ENCODE measurements at regions not wholly inside any gene's neighbourhood (a gene's known extent, or its start where the extent isn't known, plus 50 kb on each side); places are given as distances from the start of the nearest gene placed in this dataset.

DNA sequence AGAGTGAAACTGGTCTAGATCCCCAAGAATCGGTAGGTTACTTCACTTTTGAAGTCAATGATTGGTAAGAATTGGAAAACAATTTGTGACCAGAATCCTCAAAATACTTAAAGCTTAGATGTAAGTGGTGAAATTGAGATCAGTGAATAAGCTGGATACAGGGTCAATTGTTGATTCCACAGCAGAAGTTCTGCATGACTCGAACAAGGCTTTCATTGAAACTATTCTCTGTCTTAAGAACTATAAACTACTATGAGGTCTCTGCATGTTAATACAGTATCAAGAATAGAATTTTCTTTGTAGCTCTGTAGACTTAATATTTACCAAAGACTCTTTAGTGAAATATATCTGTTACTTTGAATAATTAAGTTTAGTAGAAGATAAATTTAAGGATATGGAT is 324.2 kb upstream of the FIGN start:
- no peak for DNase-seq (ENCODE audit: low read depth)
- no peak overlapping the region for H3K4me3 ChIP-seq (replicated peaks; ENCODE audit: low read depth, low read length)
- TF ChIP-seq, protein P1, sequence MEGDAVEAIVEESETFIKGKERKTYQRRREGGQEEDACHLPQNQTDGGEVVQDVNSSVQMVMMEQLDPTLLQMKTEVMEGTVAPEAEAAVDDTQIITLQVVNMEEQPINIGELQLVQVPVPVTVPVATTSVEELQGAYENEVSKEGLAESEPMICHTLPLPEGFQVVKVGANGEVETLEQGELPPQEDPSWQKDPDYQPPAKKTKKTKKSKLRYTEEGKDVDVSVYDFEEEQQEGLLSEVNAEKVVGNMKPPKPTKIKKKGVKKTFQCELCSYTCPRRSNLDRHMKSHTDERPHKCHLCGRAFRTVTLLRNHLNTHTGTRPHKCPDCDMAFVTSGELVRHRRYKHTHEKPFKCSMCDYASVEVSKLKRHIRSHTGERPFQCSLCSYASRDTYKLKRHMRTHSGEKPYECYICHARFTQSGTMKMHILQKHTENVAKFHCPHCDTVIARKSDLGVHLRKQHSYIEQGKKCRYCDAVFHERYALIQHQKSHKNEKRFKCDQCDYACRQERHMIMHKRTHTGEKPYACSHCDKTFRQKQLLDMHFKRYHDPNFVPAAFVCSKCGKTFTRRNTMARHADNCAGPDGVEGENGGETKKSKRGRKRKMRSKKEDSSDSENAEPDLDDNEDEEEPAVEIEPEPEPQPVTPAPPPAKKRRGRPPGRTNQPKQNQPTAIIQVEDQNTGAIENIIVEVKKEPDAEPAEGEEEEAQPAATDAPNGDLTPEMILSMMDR (IDR thresholded peaks at IDR 0.05; ENCODE audit: low read length, missing control alignments) = no peak

DNA sequence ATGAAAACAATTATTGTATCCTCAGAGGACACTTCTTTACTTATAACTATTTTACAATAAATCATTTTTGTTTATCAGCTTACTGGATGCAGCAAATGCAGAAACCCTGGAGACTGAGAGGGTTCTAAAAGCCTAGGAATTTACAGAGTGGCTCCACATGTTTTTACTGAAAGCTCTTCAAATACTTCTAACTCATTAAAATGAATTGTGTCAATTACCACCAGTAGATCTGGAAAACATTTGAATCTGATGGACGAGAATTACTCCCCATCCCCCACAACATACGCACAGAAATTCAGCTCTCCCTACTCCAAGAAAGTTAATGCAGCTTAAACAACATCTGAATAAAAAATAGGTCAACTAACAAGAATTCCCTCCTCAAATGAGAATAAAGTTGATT is 319.8 kb upstream of the FIGN start:
- H3K4me3 ChIP-seq (replicated peaks; ENCODE audit: low read depth, low read length) = no peak overlapping the region
- TF ChIP-seq, protein P1 (IDR thresholded peaks at IDR 0.05; ENCODE audit: low read length, missing control alignments) = no peak
- DNase-seq (ENCODE audit: low read depth) = no peak

DNA sequence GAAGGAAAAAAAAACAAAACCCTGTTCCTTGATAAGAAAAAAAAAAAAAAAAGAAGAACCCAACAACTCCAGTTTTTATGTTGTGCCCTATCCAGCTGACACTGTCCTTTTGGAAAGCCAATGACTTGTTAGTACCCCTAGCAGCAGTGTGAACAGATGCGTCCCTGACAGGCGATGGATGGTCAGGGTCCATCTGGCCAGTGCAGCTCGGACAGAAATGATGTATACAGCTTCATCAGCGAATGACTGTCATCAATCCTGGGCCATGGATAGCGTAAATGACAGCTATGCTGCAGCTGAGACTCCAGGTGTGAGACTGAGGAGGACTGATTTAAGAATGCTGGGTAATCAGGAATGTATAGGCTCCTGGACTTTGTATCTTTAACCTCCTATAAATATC is 318.8 kb upstream of the FIGN start:
- DNase-seq (ENCODE audit: low read depth) = no peak
- H3K4me3 ChIP-seq (replicated peaks; ENCODE audit: low read depth, low read length) = no peak overlapping the region
- TF ChIP-seq, protein P1 (IDR thresholded peaks at IDR 0.05; ENCODE audit: low read length, missing control alignments) = no peak

DNA sequence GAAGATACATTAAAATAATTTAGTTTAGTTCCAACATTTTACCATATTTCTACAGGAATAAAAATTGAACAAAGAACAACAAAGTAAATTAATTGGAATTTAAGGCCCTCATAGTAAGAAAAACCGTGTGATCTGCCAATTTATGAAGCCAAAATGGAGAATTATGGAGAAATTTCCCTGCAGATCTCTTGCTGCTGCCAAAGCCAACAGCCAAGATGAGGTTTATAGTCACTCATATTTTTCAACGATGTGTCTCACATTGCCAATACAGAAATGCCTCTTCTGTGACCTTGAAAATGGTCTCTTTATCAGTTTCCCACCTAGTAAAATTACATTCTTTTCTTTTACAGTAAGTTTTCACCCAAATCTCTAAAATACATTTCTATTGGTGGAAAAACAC is 317.2 kb upstream of the FIGN start:
- no peak for DNase-seq (ENCODE audit: low read depth)
- H3K4me3 ChIP-seq (replicated peaks; ENCODE audit: low read depth, low read length) = no peak overlapping the region
- TF ChIP-seq, protein P1 (IDR thresholded peaks at IDR 0.05; ENCODE audit: low read length, missing control alignments) = no peak

DNA sequence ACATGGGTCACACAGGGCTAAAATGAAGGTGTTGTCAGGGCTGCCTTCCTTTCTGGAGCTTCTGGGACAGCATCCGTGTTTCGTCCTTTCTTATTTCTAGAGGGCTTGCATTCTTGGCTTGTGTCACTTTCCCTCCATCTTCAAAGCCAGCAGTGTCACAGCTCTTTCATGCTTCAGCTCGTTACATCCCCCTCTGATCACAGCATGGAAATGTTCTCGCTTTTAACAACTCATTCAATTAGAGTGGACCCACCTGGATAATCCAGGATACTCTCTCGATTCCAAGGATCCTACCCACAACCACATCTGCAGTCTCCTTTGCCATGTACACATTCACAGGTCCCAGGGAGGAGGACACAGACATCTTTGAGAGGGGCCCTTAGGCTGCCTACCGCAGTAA is 316.2 kb upstream of the FIGN start:
- DNase-seq (ENCODE audit: low read depth) = no peak
- H3K4me3 ChIP-seq (replicated peaks; ENCODE audit: low read depth, low read length) = no peak overlapping the region
- TF ChIP-seq, protein P1 (IDR thresholded peaks at IDR 0.05; ENCODE audit: low read length, missing control alignments) = no peak

DNA sequence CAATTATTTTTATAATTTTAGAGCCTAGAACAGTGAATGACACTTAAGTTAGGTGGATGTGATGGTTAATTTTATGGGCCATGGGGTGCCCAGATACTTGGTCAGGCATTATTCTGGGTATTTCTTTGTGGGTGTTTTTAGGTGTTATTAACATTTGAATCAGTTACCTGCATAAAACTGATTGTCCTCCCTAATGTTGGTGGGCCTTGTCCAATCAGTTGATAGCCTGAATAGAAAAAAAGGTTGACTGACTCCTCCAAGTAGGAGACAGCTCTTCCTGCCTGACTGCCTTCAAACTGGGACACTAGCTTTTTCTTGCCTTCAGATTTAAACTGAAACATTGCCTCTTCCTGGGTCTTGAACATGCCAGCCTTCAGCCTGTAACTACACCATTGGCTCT is 312.9 kb upstream of the FIGN start:
- no peak for DNase-seq (ENCODE audit: low read depth)
- TF ChIP-seq, protein P1 (IDR thresholded peaks at IDR 0.05; ENCODE audit: low read length, missing control alignments) = no peak
- H3K4me3 ChIP-seq (replicated peaks; ENCODE audit: low read depth, low read length) = no peak overlapping the region

DNA sequence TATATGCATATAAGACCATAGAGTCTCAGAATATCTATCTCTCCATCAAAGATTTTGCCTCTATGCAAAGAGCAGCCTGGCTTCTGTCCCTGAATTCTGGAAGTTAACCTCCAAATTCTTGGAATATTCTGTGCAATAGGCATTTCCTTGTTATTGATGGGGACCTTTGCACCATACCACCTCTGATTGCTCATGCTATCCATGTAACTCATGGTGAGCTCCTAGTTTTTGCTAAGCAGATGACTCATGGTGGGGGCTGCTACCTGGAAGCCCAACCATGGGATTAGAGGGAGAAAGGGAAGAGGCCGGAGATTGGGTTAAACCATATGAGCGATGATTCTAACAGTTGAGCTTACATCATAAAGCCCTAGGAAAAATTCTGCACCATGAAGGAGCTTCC is 310.2 kb upstream of the FIGN start:
- TF ChIP-seq, protein P1 (IDR thresholded peaks at IDR 0.05; ENCODE audit: low read length, missing control alignments) = no peak
- no peak for DNase-seq (ENCODE audit: low read depth)
- H3K4me3 ChIP-seq (replicated peaks; ENCODE audit: low read depth, low read length) = no peak overlapping the region
